GM12874 (cell line): ENCODE measurements at regions not wholly inside any gene's neighbourhood (a gene's known extent, or its start where the extent isn't known, plus 50 kb on each side); places are given as distances from the start of the nearest gene placed in this dataset.

Experiments used
- TF ChIP-seq, protein P1 (sequence below): IDR thresholded peaks from 2 replicates; pipeline ENCODE4 v1.5.1; 2011; ENCODE audit warnings: low read depth, mild to moderate bottlenecking, control low read depth, low read length, moderate library complexity; ENCODE audit not compliant: insufficient read depth

DNA sequence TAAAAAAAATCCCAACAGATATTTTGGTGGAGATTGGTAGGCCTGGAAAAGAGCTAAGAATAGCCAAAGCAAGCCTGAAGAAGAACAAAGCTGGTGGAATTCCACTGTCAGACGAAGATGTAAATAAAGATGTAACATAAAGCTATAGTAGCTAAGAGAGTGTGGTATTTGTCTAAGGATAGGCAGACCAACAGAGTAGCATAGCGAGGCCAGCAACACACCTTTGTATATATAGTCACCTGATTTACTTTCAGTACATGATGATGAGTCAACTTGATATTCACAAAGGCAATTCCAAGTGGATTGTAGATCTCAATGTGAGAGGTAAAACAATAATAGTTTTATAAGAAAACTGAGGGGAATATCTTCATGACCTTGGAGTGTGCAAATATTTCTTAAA, 53.6 kb upstream of the SYN2 start:
- TF ChIP-seq, protein P1, sequence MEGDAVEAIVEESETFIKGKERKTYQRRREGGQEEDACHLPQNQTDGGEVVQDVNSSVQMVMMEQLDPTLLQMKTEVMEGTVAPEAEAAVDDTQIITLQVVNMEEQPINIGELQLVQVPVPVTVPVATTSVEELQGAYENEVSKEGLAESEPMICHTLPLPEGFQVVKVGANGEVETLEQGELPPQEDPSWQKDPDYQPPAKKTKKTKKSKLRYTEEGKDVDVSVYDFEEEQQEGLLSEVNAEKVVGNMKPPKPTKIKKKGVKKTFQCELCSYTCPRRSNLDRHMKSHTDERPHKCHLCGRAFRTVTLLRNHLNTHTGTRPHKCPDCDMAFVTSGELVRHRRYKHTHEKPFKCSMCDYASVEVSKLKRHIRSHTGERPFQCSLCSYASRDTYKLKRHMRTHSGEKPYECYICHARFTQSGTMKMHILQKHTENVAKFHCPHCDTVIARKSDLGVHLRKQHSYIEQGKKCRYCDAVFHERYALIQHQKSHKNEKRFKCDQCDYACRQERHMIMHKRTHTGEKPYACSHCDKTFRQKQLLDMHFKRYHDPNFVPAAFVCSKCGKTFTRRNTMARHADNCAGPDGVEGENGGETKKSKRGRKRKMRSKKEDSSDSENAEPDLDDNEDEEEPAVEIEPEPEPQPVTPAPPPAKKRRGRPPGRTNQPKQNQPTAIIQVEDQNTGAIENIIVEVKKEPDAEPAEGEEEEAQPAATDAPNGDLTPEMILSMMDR: no peak

DNA sequence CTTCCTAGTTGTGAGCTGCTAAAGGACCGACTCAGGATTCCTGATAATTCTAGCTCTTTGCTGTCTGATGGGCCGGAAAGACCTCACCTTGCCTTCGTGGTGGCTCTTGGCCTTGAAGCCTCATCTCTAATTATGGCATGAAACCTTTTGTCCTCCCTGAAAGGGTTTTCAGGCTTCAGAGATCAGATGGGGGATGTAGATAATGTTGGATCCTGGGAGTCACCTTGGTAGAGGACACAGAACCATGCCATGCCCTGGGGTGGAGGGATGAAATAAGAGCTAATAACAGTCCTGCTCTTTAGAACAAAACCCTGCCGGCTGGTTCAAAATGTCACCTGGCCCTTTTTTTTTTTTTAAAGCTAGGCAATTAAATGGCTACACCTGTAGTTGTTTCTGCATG, 50.8 kb upstream of the SYN2 start:
- TF ChIP-seq, protein P1: no peak

DNA sequence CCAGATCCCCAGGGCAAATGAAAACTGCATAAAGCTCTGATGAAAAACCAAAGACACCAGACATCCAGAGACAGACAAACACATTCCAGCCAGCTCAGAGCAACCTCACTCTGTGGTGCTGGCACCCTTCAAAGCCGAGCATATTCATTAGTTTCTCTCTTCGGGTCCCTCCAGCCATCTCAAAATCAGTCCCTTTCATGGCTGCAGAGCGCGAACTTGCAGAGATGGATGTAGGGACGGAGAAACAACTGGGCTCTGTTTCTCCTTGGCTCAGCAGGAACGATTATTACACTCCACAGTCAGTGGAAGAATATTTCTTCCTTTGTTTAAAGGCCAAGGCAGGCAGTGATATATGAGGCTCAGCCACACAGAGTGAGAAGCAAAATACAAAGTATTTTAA, 50.4 kb upstream of the SYN2 start:
- TF ChIP-seq, protein P1: no peak

DNA sequence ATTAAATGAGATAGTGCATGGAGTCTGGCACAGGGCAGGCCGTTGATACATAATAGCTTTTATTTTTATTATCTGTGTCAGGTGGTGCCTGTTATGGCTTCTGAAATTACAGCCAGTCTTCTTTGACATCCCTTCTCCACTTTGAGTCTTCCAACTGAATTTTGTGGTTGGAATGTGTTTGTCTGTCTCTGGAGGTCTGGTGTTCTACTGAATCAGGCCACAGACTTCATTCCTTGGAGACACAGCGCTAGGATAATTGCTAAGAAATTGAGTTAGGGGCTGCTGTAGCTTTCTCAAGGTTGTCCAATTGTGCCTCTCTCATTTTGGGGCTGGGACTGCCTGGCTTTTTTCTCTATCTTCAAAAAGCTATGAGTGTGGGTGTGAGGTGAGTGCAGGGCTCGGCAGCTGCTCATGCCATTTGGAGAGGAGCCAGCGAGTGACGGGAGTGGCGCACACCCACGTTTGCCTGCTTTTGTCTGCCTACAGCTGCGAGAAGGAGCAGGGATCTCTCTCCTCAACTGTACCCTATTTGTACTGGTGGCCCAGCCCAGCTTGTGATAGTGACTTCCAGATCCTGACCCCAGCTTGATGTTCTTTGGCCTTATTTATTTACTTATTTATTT, 49.8 kb upstream of the SYN2 start:
- TF ChIP-seq, protein P1: no peak
